ENCODE measurements at regions not wholly inside any gene's neighbourhood (a gene's known extent, or its start where the extent isn't known, plus 50 kb on each side); places are given as distances from the start of the nearest gene placed in this dataset.

DNA sequence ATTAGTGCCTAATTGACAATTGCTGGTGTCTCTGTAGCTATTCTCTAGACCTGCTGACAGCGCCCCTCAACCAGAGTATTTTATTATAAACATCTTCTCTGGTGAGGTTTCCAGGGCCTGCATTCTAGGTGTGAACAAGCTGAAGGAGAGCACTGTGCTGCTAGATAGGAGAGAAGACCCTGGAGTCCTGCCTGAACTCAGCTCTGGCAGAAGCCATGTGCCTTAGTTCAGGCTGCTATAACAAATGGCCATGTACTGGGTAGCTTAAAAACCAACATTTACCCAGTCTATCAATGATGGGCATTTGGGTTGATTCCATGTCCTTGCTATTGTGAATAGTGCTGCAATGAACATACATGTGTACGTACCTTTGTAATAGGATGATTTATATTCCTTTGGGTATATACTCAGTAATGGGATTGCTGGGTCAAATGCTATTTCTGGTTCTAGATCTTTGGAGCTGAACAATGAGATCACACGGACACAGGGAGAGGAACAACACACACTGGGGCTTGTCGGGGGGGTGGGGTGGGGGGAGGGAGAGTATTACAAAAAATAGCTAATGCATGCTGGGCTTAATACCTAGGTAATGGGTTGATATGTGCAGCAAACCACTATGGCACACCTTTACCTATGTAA, 185.5 kb upstream of the CPEB2 start:
- H3K4me3 ChIP-seq = no peak overlapping the region
- intact Hi-C loops (cut with DNase I) = no loop called here
- H3K27me3 ChIP-seq (ENCODE audit: low read depth) = no peaks in the 10 kb centered on the region
- H3K27ac ChIP-seq = no peak overlapping the region
- DNase-seq = no peak
- TF ChIP-seq CTCF (IDR thresholded peaks at IDR 0.05) = no peak
- H3K4me1 ChIP-seq = no peaks in the 10 kb centered on the region
- no peaks in the 10 kb centered on the region for H3K9me3 ChIP-seq
- no peaks in the 10 kb centered on the region for H3K36me3 ChIP-seq
- ATAC-seq = no peak

GRCh38 chr4:14824189-14824588, 178.1 kb upstream of the CPEB2 start:
- intact Hi-C loops (cut with DNase I) = loop anchor here (10.0 kb wide), 1 partner anchor 91 kb away; no protein-coding TSS in a partner anchor
- no peak for TF ChIP-seq CTCF (IDR thresholded peaks at IDR 0.05)
- no peaks in the 10 kb centered on the region for H3K9me3 ChIP-seq
- H3K4me1 ChIP-seq = no peaks in the 10 kb centered on the region
- H3K27ac ChIP-seq = no peak overlapping the region
- H3K27me3 ChIP-seq (ENCODE audit: low read depth) = no peaks in the 10 kb centered on the region
- no peak for DNase-seq
- H3K4me3 ChIP-seq = no peak overlapping the region
- H3K36me3 ChIP-seq = no peaks in the 10 kb centered on the region
- ATAC-seq = no peak

GRCh38 chr4:14827111-14827510, 175.2 kb upstream of the CPEB2 start:
- Histone ChIP-seq H3K27me3 (ENCODE audit: low read depth) (no peaks in the 10 kb centered on the region), H3K27ac (no peak overlapping the region), H3K36me3 (no peaks in the 10 kb centered on the region), H3K4me1 (no peaks in the 10 kb centered on the region), H3K4me3 (no peak overlapping the region), H3K9me3 (no peaks in the 10 kb centered on the region)
- DNase-seq (no peak), ATAC-seq (no peak)
- TF ChIP-seq CTCF (IDR thresholded peaks at IDR 0.05) = no peak
- intact Hi-C loops (cut with DNase I) = loop anchor here (10.0 kb wide), 1 partner anchor 88 kb away; no protein-coding TSS in a partner anchor

DNA sequence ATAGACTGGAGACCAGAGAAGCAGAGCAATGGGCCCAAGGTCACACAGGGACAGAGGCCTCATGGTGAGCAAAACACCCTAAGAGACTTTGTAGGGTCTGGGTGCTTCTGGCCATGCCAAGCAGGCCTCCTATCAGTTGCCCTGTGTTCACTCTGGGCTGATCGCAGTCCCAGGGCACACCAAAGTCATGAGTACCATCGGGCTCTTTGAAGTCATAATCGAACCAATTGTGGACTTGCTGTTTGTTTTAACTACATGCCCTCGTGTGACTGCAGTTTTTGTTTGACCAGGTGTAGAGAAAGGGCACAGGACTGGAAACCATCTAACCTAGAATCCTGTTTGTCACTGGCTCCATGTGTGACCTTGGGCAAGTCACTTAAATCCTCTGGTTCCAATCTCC, 172.5 kb upstream of the CPEB2 start:
- H3K9me3 ChIP-seq = no peaks in the 10 kb centered on the region
- DNase-seq (no peak), ATAC-seq (no peak)
- H3K4me1 ChIP-seq = no peaks in the 10 kb centered on the region
- no peak overlapping the region for H3K4me3 ChIP-seq
- no peaks in the 10 kb centered on the region for H3K27me3 ChIP-seq (ENCODE audit: low read depth)
- H3K27ac ChIP-seq = no peak overlapping the region
- intact Hi-C loops (cut with DNase I) = loop anchor here (10.0 kb wide), 1 partner anchor 85 kb away; no protein-coding TSS in a partner anchor
- no peak for TF ChIP-seq CTCF (IDR thresholded peaks at IDR 0.05)
- no peaks in the 10 kb centered on the region for H3K36me3 ChIP-seq

DNA sequence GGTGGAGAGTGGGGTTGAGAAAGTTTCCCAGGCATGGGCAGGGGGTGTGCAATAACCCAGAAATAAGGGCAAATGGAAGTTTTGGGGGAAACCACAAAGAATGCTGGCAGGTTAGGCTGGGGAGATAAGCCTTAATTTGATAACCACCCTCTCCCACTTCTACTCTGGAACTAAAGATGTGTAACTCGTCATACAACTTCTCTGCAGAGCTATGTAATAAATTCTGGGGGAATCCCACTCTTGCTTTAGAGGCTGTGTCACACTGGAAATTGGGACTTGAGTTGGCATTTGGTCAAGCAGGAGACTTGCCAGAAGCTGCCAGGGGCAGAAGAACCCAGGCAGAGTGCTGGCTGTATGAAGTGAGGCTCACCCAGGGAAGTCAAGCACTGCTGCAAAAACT, 170.9 kb upstream of the CPEB2 start:
- Histone ChIP-seq H3K27me3 (ENCODE audit: low read depth) (no peaks in the 10 kb centered on the region), H3K4me3 (no peak overlapping the region), H3K4me1 (no peaks in the 10 kb centered on the region), H3K9me3 (no peaks in the 10 kb centered on the region), H3K27ac (no peak overlapping the region), H3K36me3 (no peaks in the 10 kb centered on the region)
- ATAC-seq (peak in 1 of 2 donors; percentile 26), DNase-seq (no peak)
- no peak for TF ChIP-seq CTCF (IDR thresholded peaks at IDR 0.05)
- intact Hi-C loops (cut with DNase I) = no loop called here

All from lower lobe of right lung (tissue), 2 donors.